Spleen (tissue), 7 donors: ENCODE measurements at regions not wholly inside any gene's neighbourhood (a gene's known extent, or its start where the extent isn't known, plus 50 kb on each side); places are given as distances from the start of the nearest gene placed in this dataset.

ENCODE experiments used
- POLR2A ChIP-seq, 3 donors: fragments of 450-650 bp; IDR thresholded peaks; one replicate each; pipeline ENCODE4 v1.5.1; 2017; ENCODE audit warnings: antibody characterized with exemption in 3 of 3, mild to moderate bottlenecking in 1 of 3
- POLR2AphosphoS5 ChIP-seq, 3 donors: sonication (generic); formaldehyde crosslinking; IDR thresholded peaks; one replicate each; pipeline ENCODE4 v1.5.1; 2017; ENCODE audit warnings: antibody characterized with exemption in 3 of 3
- TF ChIP-seq, protein P1 (sequence below), 11 experiments: fragments of 200-600 bp in 7 of 11; fragments of 450-650 bp in 4 of 11; sonication (generic) in 4 of 11; IDR thresholded peaks in 8 of 11; conservative IDR thresholded peaks in 3 of 11; 1 replicate in 7 of 11; 2 replicates in 4 of 11; pipeline versions ENCODE4 v1.4.0 to v1.8.0; 2016 to 2021; ENCODE audit warnings: antibody characterized with exemption in 11 of 11, inconsistent platforms in 4 of 11, mild to moderate bottlenecking in 1 of 11
- donor health status: DM: no; HTN: no; CAD: no; lungs with moderate emphysema.
- donor health status: DM: no; HTN: no; CAD: no.
- donor health status: DM: no; HTN: no; CAD: no.

DNA sequence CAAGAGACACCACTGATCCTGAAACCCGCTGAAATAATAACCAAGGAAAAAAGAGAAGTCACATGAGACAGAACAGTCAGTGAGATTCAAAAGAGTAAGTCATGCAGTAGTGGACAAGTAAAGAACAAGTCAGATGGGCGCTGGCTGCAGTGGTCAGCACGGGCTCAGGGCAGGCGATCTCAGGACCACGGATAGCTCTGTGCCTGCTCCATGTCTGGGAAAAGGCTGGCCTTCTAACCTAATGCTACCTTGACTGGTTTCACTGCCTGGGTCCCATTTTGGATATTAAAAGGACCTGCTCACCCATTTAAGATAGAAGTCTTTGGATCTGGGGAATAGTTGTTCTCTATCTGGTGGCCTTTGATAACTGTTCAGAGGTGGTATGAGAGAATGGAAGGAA is 61.7 kb upstream of the LCLAT1 start:
- no peak for TF ChIP-seq POLR2A (IDR thresholded peaks at IDR 0.05)
- TF ChIP-seq, protein P1, sequence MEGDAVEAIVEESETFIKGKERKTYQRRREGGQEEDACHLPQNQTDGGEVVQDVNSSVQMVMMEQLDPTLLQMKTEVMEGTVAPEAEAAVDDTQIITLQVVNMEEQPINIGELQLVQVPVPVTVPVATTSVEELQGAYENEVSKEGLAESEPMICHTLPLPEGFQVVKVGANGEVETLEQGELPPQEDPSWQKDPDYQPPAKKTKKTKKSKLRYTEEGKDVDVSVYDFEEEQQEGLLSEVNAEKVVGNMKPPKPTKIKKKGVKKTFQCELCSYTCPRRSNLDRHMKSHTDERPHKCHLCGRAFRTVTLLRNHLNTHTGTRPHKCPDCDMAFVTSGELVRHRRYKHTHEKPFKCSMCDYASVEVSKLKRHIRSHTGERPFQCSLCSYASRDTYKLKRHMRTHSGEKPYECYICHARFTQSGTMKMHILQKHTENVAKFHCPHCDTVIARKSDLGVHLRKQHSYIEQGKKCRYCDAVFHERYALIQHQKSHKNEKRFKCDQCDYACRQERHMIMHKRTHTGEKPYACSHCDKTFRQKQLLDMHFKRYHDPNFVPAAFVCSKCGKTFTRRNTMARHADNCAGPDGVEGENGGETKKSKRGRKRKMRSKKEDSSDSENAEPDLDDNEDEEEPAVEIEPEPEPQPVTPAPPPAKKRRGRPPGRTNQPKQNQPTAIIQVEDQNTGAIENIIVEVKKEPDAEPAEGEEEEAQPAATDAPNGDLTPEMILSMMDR (IDR thresholded peaks at IDR 0.05 in 8 of 11, conservative IDR thresholded peaks at IDR 0.05 in 3 of 11), result no peak
- TF ChIP-seq POLR2AphosphoS5 (IDR thresholded peaks at IDR 0.05), result no peak
